GM13976 (cell line): ENCODE measurements at regions not wholly inside any gene's neighbourhood (a gene's known extent, or its start where the extent isn't known, plus 50 kb on each side); places are given as distances from the start of the nearest gene placed in this dataset.
A peak's percentile ranks its signal among the peaks of the same experiment; 100 is the strongest.
"Not testable (repeated sequence)": the region's sequence is repeated elsewhere in the genome, so short reads cannot be mapped to it uniquely, and the experiment has no call there.

ENCODE experiments used
- DNase-seq: peaks from one replicate; pipeline ENCODE4 v3.0.0; 2012; ENCODE audit warnings: low spot score
- CTCF ChIP-seq: IDR thresholded peaks from 2 replicates; pipeline ENCODE4 v1.5.1; 2012; ENCODE audit warnings: borderline replicate concordance, mild to moderate bottlenecking; ENCODE audit not compliant: insufficient read depth; ENCODE audit errors: extremely low read depth, missing control alignments, control extremely low read depth
- in situ Hi-C: fragments of 300-500 bp; cut with MboI; formaldehyde crosslinking; loops from one replicate; pipeline ENCODE4 v1.12.0; 2022; ENCODE audit warnings: low sequenced_read_pairs, mixed read lengths, inconsistent platforms; ENCODE audit not compliant: unreplicated experiment

- DNase-seq, result no peak
- in situ Hi-C loops, result no loop called here
- TF ChIP-seq CTCF, result no peak
These were observed 73.0 kb upstream of the PRMT8 start for GRCh38 chr12:3417937-3418462.

GRCh38 chr12:3418609-3419390, 72.2 kb upstream of the PRMT8 start:
- DNase-seq, result no peak
- in situ Hi-C loops, result no loop called here
- TF ChIP-seq CTCF, result no peak

GRCh38 chr12:3419558-3419957, 71.4 kb upstream of the PRMT8 start:
- in situ Hi-C loops, result no loop called here
- no peak for DNase-seq
- no peak for TF ChIP-seq CTCF

DNA sequence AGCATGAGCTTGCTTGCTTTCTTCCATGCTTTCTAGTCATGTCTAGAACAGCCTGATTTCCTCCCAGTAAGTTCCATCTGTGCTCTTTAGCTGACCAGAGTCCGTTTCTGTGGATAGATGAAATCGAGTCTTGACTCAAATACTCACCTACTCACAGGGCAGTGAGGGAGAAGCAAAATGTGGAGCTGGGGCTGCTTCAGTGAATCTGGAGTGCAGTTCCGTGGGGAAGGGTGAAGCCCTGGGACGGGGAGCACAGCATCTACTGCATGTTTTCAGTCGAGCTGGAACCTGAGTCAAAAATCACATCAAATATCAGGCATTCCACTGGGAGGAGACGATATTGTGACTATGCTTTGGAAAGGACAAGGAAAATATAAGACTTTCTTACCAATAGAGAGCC, 70.3 kb upstream of the PRMT8 start:
- no peak for TF ChIP-seq CTCF
- in situ Hi-C loops, result no loop called here
- no peak for DNase-seq

- in situ Hi-C loops, result no loop called here
- no peak for TF ChIP-seq CTCF
- peak; percentile 3 for DNase-seq
These were observed 69.6 kb upstream of the PRMT8 start for GRCh38 chr12:3421191-3421978.

GRCh38 chr12:3424796-3425195, 66.2 kb upstream of the PRMT8 start:
- in situ Hi-C loops, result not testable (repeated sequence)

DNA sequence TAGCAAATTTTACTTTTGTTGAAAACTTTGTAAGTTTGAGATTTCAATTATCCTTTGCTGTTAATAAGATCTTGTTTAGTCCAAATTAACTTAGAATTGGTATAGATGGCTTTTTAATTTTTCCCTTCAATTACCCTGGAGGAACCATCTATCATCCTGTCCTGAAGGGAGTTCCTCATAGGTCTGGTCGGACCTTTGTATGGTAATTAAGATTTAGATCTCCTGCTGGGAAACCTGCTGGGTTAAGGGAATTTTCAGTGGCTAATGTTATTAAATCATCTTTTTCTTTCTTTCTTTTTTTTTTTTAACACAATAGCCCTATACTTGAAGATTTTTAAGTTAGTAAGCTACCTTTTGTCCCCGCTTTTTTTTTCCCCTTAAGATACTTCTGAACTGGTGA, 63.0 kb upstream of the PRMT8 start:
- no peak for DNase-seq
- in situ Hi-C loops, result no loop called here
- TF ChIP-seq CTCF, result no peak

More at GRCh38 chr12:3424796-3425195, 66.2 kb upstream of the PRMT8 start:
- DNase-seq, result not testable (repeated sequence)
